IPS DF 19.7 (cell line): ENCODE measurements at regions not wholly inside any gene's neighbourhood (a gene's known extent, or its start where the extent isn't known, plus 50 kb on each side); places are given as distances from the start of the nearest gene placed in this dataset.

Source experiments
- DNase-seq: peaks from one replicate; pipeline ENCODE4 v3.0.0-alpha.2; 2013; ENCODE audit warnings: low read depth, low spot score

GRCh38 chr14:104356020-104356737 lies 217.8 kb downstream of the KIF26A start:
- no peak for DNase-seq

GRCh38 chr14:104356738-104357688 lies 218.6 kb downstream of the KIF26A start:
- no peak for DNase-seq

- no peak for DNase-seq
Observed at GRCh38 chr14:104357689-104358527, 219.5 kb downstream of the KIF26A start.

- DNase-seq = no peak
Observed at GRCh38 chr14:104358528-104359300, 220.3 kb downstream of the KIF26A start.

GRCh38 chr14:104359301-104359968 lies 220.1 kb upstream of the C14orf180 start:
- DNase-seq = no peak

- DNase-seq = no peak
Observed at GRCh38 chr14:104359969-104360442, 219.6 kb upstream of the C14orf180 start.

GRCh38 chr14:104360501-104360900 lies 219.1 kb upstream of the C14orf180 start:
- DNase-seq = no peak

- no peak for DNase-seq
Observed at GRCh38 chr14:104361101-104361591, 218.4 kb upstream of the C14orf180 start.

- no peak for DNase-seq
Observed at GRCh38 chr14:104361921-104362681, 217.5 kb upstream of the C14orf180 start.

GRCh38 chr14:104362761-104363605 lies 216.6 kb upstream of the C14orf180 start:
- DNase-seq = no peak

- no peak for DNase-seq
Observed at GRCh38 chr14:104363891-104364760, 215.4 kb upstream of the C14orf180 start.

GRCh38 chr14:104364830-104365229 lies 214.7 kb upstream of the C14orf180 start:
- no peak for DNase-seq

GRCh38 chr14:104366931-104367865 lies 212.4 kb upstream of the C14orf180 start:
- no peak for DNase-seq

- no peak for DNase-seq
Observed at GRCh38 chr14:104367866-104368750, 211.5 kb upstream of the C14orf180 start.

- DNase-seq = no peak
Observed at GRCh38 chr14:104368751-104369100, 210.8 kb upstream of the C14orf180 start.
